ENCODE measurements at regions not wholly inside any gene's neighbourhood (a gene's known extent, or its start where the extent isn't known, plus 50 kb on each side); places are given as distances from the start of the nearest gene placed in this dataset.

DNA sequence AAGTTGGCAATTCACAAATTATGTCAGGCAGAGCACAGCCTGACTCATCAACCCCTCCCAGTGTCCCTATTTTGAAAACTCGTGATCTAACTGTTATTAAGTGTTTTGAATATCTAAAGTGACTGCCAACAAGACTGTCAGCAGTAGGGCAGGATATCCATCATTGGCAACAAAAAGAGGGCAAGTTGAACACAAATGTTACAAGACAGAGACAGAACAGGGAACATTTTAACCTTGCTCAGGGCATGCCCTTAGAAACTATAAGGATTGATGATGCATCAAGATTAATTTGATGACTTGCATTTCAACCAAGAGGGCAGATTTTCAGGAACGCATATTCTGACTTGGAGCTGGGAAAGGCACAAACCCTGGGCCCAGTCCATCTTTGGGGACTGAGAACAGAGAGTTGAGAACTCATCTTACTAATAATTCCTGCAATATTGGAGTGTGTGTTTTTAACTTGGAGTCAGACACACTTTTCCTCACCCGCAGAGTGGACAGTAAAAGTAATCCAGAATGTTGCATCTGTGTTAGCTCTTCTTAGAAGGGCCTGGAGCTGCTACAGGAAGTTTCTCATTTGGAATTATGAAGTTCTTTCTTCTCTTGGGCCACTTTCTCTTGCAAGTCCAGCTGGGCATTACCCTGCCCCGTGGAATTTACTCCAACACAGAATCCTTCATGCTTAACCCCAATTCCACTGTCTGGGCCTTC, 317.2 kb downstream of the LTN1 start:
- TF ChIP-seq EZH2 (IDR thresholded peaks at IDR 0.05; ENCODE audit: borderline replicate concordance, low read depth, low read length, severe bottlenecking) = no peak
- TF ChIP-seq, protein P1, sequence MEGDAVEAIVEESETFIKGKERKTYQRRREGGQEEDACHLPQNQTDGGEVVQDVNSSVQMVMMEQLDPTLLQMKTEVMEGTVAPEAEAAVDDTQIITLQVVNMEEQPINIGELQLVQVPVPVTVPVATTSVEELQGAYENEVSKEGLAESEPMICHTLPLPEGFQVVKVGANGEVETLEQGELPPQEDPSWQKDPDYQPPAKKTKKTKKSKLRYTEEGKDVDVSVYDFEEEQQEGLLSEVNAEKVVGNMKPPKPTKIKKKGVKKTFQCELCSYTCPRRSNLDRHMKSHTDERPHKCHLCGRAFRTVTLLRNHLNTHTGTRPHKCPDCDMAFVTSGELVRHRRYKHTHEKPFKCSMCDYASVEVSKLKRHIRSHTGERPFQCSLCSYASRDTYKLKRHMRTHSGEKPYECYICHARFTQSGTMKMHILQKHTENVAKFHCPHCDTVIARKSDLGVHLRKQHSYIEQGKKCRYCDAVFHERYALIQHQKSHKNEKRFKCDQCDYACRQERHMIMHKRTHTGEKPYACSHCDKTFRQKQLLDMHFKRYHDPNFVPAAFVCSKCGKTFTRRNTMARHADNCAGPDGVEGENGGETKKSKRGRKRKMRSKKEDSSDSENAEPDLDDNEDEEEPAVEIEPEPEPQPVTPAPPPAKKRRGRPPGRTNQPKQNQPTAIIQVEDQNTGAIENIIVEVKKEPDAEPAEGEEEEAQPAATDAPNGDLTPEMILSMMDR (IDR thresholded peaks at IDR 0.05; ENCODE audit: borderline replicate concordance, extremely low read depth, low read length, poor library complexity, severe bottlenecking) = no peak
- Histone ChIP-seq H3K9ac (ENCODE audit: low read depth, low read length) (no peak overlapping the region), H3K36me3 (ENCODE audit: insufficient read depth, low read length) (no peaks in the 10 kb centered on the region), H2AFZ (ENCODE audit: low read depth, low read length) (no peak overlapping the region), H3K9me3 (ENCODE audit: insufficient read depth, low read length, severe bottlenecking) (no peaks in the 10 kb centered on the region), H3K27me3 (ENCODE audit: insufficient read depth, low read length, poor library complexity) (no peaks in the 10 kb centered on the region), H4K20me1 (ENCODE audit: insufficient read depth, low read length) (no peaks in the 10 kb centered on the region), H3K4me1 (ENCODE audit: insufficient read depth, low read length) (no peaks in the 10 kb centered on the region), H3K79me2 (ENCODE audit: insufficient read depth, low read length) (no peaks in the 10 kb centered on the region), H3K4me3 (ENCODE audit: low read depth in 1 of 2, low read length in 2 of 2) (no peak overlapping the region), H3K27ac (ENCODE audit: low read length) (no peak overlapping the region), H3K4me2 (ENCODE audit: insufficient read depth, low read length) (no peak overlapping the region)
- ATAC-seq (ENCODE audit: insufficient read depth, low read depth) = no peak
- DNase-seq = no peak

GRCh38 chr21:28674763-28675162, 317.9 kb downstream of the LTN1 start:
- ATAC-seq (ENCODE audit: insufficient read depth, low read depth) (no peak), DNase-seq (no peak)
- Histone ChIP-seq H3K4me1 (ENCODE audit: insufficient read depth, low read length) (no peaks in the 10 kb centered on the region), H4K20me1 (ENCODE audit: insufficient read depth, low read length) (no peaks in the 10 kb centered on the region), H3K4me2 (ENCODE audit: insufficient read depth, low read length) (no peak overlapping the region), H3K4me3 (ENCODE audit: low read depth in 1 of 2, low read length in 2 of 2) (no peak overlapping the region), H3K36me3 (ENCODE audit: insufficient read depth, low read length) (no peaks in the 10 kb centered on the region), H2AFZ (ENCODE audit: low read depth, low read length) (no peak overlapping the region), H3K9me3 (ENCODE audit: insufficient read depth, low read length, severe bottlenecking) (no peaks in the 10 kb centered on the region), H3K27ac (ENCODE audit: low read length) (no peak overlapping the region), H3K9ac (ENCODE audit: low read depth, low read length) (no peak overlapping the region), H3K27me3 (ENCODE audit: insufficient read depth, low read length, poor library complexity) (no peaks in the 10 kb centered on the region), H3K79me2 (ENCODE audit: insufficient read depth, low read length) (no peaks in the 10 kb centered on the region)
- TF ChIP-seq EZH2 (IDR thresholded peaks at IDR 0.05; ENCODE audit: borderline replicate concordance, low read depth, low read length, severe bottlenecking) = no peak
- TF ChIP-seq, protein P1 (IDR thresholded peaks at IDR 0.05; ENCODE audit: borderline replicate concordance, extremely low read depth, low read length, poor library complexity, severe bottlenecking) = no peak

GRCh38 chr21:28671549-28672195, 321.0 kb downstream of the LTN1 start:
- no peaks in the 10 kb centered on the region for H3K36me3 ChIP-seq (ENCODE audit: insufficient read depth, low read length)
- no peak for DNase-seq
- H3K79me2 ChIP-seq (ENCODE audit: insufficient read depth, low read length) = no peaks in the 10 kb centered on the region
- no peaks in the 10 kb centered on the region for H3K9me3 ChIP-seq (ENCODE audit: insufficient read depth, low read length, severe bottlenecking)
- no peaks in the 10 kb centered on the region for H3K4me1 ChIP-seq (ENCODE audit: insufficient read depth, low read length)
- no peaks in the 10 kb centered on the region for H3K27me3 ChIP-seq (ENCODE audit: insufficient read depth, low read length, poor library complexity)
- H3K4me3 ChIP-seq (ENCODE audit: low read depth in 1 of 2, low read length in 2 of 2) = no peak overlapping the region
- no peak overlapping the region for H3K27ac ChIP-seq (ENCODE audit: low read length)
- ATAC-seq (ENCODE audit: insufficient read depth, low read depth) = no peak
- H2AFZ ChIP-seq (ENCODE audit: low read depth, low read length) = no peak overlapping the region
- no peak for TF ChIP-seq EZH2 (IDR thresholded peaks at IDR 0.05; ENCODE audit: borderline replicate concordance, low read depth, low read length, severe bottlenecking)
- TF ChIP-seq, protein P1 (IDR thresholded peaks at IDR 0.05; ENCODE audit: borderline replicate concordance, extremely low read depth, low read length, poor library complexity, severe bottlenecking) = no peak
- no peak overlapping the region for H3K9ac ChIP-seq (ENCODE audit: low read depth, low read length)
- no peaks in the 10 kb centered on the region for H4K20me1 ChIP-seq (ENCODE audit: insufficient read depth, low read length)
- no peak overlapping the region for H3K4me2 ChIP-seq (ENCODE audit: insufficient read depth, low read length)
